Central memory CD8-positive, alpha-beta T cell (primary cell): ENCODE measurements at regions not wholly inside any gene's neighbourhood (a gene's known extent, or its start where the extent isn't known, plus 50 kb on each side); places are given as distances from the start of the nearest gene placed in this dataset.

Source experiments
- ATAC-seq: fragments of 150-1000 bp; cut with Tn5 transposase; replicated peaks from 2 replicates; pipeline ENCODE4 v1.10.0; 2022; ENCODE audit warnings: mild to moderate bottlenecking, moderate FRiP score, moderate number of reproducible peaks; ENCODE audit not compliant: poor library complexity, severe bottlenecking; ENCODE audit errors: extremely low read depth
- DNase-seq, 2 donors: peaks; one replicate each; pipeline ENCODE4 v3.0.0; 2021; ENCODE audit warnings: low spot score in 2 of 2
- H3K27ac Mint-ChIP-seq: one replicate; pipeline ENCODE4 v1.8.0; 2022; ENCODE audit warnings: low read depth, mild to moderate bottlenecking, moderate library complexity, mixed read lengths
- H3K27me3 Mint-ChIP-seq: one replicate; pipeline ENCODE4 v1.8.0; 2022; ENCODE audit warnings: mixed read lengths
- H3K36me3 Mint-ChIP-seq: one replicate; pipeline ENCODE4 v1.8.0; 2022; ENCODE audit warnings: mild to moderate bottlenecking, moderate library complexity, mixed read lengths; ENCODE audit not compliant: insufficient read depth
- H3K4me1 Mint-ChIP-seq: one replicate; pipeline ENCODE4 v1.8.0; 2022; ENCODE audit warnings: mixed read lengths
- H3K4me3 Mint-ChIP-seq: one replicate; pipeline ENCODE4 v1.8.0; 2022; ENCODE audit warnings: mild to moderate bottlenecking, moderate library complexity, mixed read lengths
- H3K9me3 Mint-ChIP-seq: one replicate; pipeline ENCODE4 v1.8.0; 2022; ENCODE audit warnings: mixed read lengths

DNA sequence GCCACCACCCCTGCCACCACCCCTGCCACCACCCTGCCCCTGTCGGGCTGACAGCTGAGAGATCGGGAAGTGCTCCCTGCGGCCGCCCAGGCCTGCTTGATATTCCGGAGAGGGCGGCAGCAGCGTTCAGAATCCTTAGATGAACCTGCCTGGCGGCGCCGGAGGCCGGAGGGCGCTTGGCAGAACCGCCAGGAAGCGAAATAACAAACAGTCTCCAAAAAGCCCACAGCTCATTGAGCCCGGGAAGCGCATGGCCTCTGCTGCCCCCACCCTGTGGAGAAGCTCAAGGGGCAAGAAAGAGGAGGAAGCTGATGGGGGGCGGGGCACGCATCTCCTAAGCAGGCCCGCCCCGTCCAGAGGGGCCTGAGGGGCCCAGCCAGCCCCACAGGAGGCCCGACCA lies 92.2 kb upstream of the MBOAT2 start:
- no peak for ATAC-seq
- Mint-ChIP-seq H3K4me1 (peaks cover 18% of the 10 kb centered on the region), H3K36me3 (no peaks in the 10 kb centered on the region), H3K4me3 (no peak overlapping the region), H3K27me3 (peaks cover 61% of the 10 kb centered on the region), H3K27ac (no peak overlapping the region), H3K9me3 (no peaks in the 10 kb centered on the region)
- DNase-seq = no peak

GRCh38 chr2:9095226-9095625 lies 91.7 kb upstream of the MBOAT2 start:
- Mint-ChIP-seq H3K36me3 (no peaks in the 10 kb centered on the region), H3K4me3 (no peak overlapping the region), H3K4me1 (peaks cover 18% of the 10 kb centered on the region), H3K9me3 (no peaks in the 10 kb centered on the region), H3K27ac (no peak overlapping the region), H3K27me3 (peaks cover 61% of the 10 kb centered on the region)
- DNase-seq (no peak), ATAC-seq (no peak)

- Mint-ChIP-seq H3K27ac (no peak overlapping the region), H3K9me3 (no peaks in the 10 kb centered on the region), H3K4me1 (peaks cover 12% of the 10 kb centered on the region), H3K27me3 (peaks cover 61% of the 10 kb centered on the region), H3K36me3 (no peaks in the 10 kb centered on the region), H3K4me3 (no peak overlapping the region)
- ATAC-seq (no peak), DNase-seq (no peak)
Observed at GRCh38 chr2:9094117-9094516, 90.6 kb upstream of the MBOAT2 start.

GRCh38 chr2:9093324-9093723 lies 89.8 kb upstream of the MBOAT2 start:
- Mint-ChIP-seq H3K4me3 (no peak overlapping the region), H3K27me3 (peaks cover 61% of the 10 kb centered on the region), H3K9me3 (no peaks in the 10 kb centered on the region), H3K36me3 (no peaks in the 10 kb centered on the region), H3K27ac (no peak overlapping the region), H3K4me1 (peaks cover 7% of the 10 kb centered on the region)
- ATAC-seq (no peak), DNase-seq (no peak)

- Mint-ChIP-seq H3K27me3 (peaks cover 54% of the 10 kb centered on the region), H3K4me3 (no peak overlapping the region), H3K4me1 (peaks cover 7% of the 10 kb centered on the region), H3K9me3 (no peaks in the 10 kb centered on the region), H3K27ac (no peak overlapping the region), H3K36me3 (no peaks in the 10 kb centered on the region)
- DNase-seq (no peak), ATAC-seq (no peak)
Observed at GRCh38 chr2:9092383-9093282, 89.1 kb upstream of the MBOAT2 start.

DNA sequence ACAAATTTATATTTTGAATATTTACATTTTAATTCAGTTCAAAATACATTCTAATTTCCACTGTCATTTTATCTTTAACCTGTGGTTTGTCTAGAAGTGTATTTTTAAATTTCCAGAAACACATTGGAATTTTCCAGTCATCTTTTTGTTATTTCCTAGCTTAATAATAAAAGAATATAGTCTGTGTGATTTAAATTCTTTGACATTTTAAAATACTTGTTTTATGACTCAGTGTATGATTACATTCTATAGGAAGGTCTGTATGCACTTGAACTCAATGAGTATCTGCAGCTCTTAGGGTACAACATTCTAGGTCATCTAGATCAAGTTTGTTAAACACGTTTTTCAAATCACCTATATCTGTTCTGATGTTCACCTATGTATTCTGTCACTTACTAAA lies 88.3 kb upstream of the MBOAT2 start:
- H3K9me3 Mint-ChIP-seq = no peaks in the 10 kb centered on the region
- no peak for ATAC-seq
- no peak for DNase-seq
- H3K27ac Mint-ChIP-seq = no peak overlapping the region
- H3K4me1 Mint-ChIP-seq = peaks cover 7% of the 10 kb centered on the region
- peaks cover 47% of the 10 kb centered on the region for H3K27me3 Mint-ChIP-seq
- H3K4me3 Mint-ChIP-seq = no peak overlapping the region
- H3K36me3 Mint-ChIP-seq = no peaks in the 10 kb centered on the region

GRCh38 chr2:9089831-9090230 lies 86.3 kb upstream of the MBOAT2 start:
- peaks cover 7% of the 10 kb centered on the region for H3K4me1 Mint-ChIP-seq
- no peaks in the 10 kb centered on the region for H3K36me3 Mint-ChIP-seq
- no peak overlapping the region for H3K27ac Mint-ChIP-seq
- no peak overlapping the region for H3K4me3 Mint-ChIP-seq
- H3K27me3 Mint-ChIP-seq = peaks cover 30% of the 10 kb centered on the region
- no peak for ATAC-seq
- DNase-seq = no peak
- H3K9me3 Mint-ChIP-seq = no peaks in the 10 kb centered on the region

GRCh38 chr2:9087121-9087681 lies 83.7 kb upstream of the MBOAT2 start:
- DNase-seq (no peak), ATAC-seq (no peak)
- Mint-ChIP-seq H3K36me3 (no peaks in the 10 kb centered on the region), H3K4me1 (no peaks in the 10 kb centered on the region), H3K27me3 (peaks cover 3% of the 10 kb centered on the region), H3K9me3 (no peaks in the 10 kb centered on the region), H3K27ac (no peak overlapping the region), H3K4me3 (no peak overlapping the region)

GRCh38 chr2:9086465-9086864 lies 83.0 kb upstream of the MBOAT2 start:
- Mint-ChIP-seq H3K4me1 (no peaks in the 10 kb centered on the region), H3K27ac (no peak overlapping the region), H3K4me3 (no peak overlapping the region), H3K27me3 (no peaks in the 10 kb centered on the region), H3K9me3 (peaks cover 4% of the 10 kb centered on the region), H3K36me3 (no peaks in the 10 kb centered on the region)
- DNase-seq (no peak), ATAC-seq (no peak)

- H3K4me3 Mint-ChIP-seq = no peak overlapping the region
- H3K27ac Mint-ChIP-seq = no peak overlapping the region
Observed at GRCh38 chr2:9085353-9085752, 81.9 kb upstream of the MBOAT2 start.

GRCh38 chr2:9083287-9083686 lies 79.8 kb upstream of the MBOAT2 start:
- Mint-ChIP-seq H3K4me3 (no peak overlapping the region), H3K27ac (no peak overlapping the region), H3K36me3 (no peaks in the 10 kb centered on the region), H3K27me3 (peaks cover 12% of the 10 kb centered on the region), H3K4me1 (no peaks in the 10 kb centered on the region), H3K9me3 (peaks cover 5% of the 10 kb centered on the region)
- ATAC-seq (no peak), DNase-seq (no peak)

More at GRCh38 chr2:9085353-9085752, 81.9 kb upstream of the MBOAT2 start:
- ATAC-seq = no peak
- Mint-ChIP-seq H3K36me3 (no peaks in the 10 kb centered on the region), H3K9me3 (peaks cover 5% of the 10 kb centered on the region), H3K4me1 (no peaks in the 10 kb centered on the region), H3K27me3 (no peaks in the 10 kb centered on the region)
- DNase-seq = no peak

GRCh38 chr2:9082158-9082557 lies 78.7 kb upstream of the MBOAT2 start:
- no peak overlapping the region for H3K4me3 Mint-ChIP-seq
- peaks cover 5% of the 10 kb centered on the region for H3K9me3 Mint-ChIP-seq
- no peaks in the 10 kb centered on the region for H3K4me1 Mint-ChIP-seq
- no peaks in the 10 kb centered on the region for H3K36me3 Mint-ChIP-seq
- DNase-seq (no peak), ATAC-seq (no peak)
- peaks cover 15% of the 10 kb centered on the region for H3K27me3 Mint-ChIP-seq
- no peak overlapping the region for H3K27ac Mint-ChIP-seq

- DNase-seq (no peak), ATAC-seq (no peak)
- Mint-ChIP-seq H3K27me3 (peaks cover 15% of the 10 kb centered on the region), H3K4me1 (no peaks in the 10 kb centered on the region), H3K9me3 (peaks cover 5% of the 10 kb centered on the region), H3K4me3 (no peak overlapping the region), H3K27ac (no peak overlapping the region), H3K36me3 (no peaks in the 10 kb centered on the region)
Observed at GRCh38 chr2:9081750-9082149, 78.3 kb upstream of the MBOAT2 start.
